NCI-H1092 treated with DMSO at 0.1 percent for 48 hours (cell line): ENCODE measurements at regions not wholly inside any gene's neighbourhood (a gene's known extent, or its start where the extent isn't known, plus 50 kb on each side); places are given as distances from the start of the nearest gene placed in this dataset.

Source experiments
- DNase-seq: peaks from one replicate; lab custom pipeline; 2025; lab: John Stamatoyannopoulos, UW

DNA sequence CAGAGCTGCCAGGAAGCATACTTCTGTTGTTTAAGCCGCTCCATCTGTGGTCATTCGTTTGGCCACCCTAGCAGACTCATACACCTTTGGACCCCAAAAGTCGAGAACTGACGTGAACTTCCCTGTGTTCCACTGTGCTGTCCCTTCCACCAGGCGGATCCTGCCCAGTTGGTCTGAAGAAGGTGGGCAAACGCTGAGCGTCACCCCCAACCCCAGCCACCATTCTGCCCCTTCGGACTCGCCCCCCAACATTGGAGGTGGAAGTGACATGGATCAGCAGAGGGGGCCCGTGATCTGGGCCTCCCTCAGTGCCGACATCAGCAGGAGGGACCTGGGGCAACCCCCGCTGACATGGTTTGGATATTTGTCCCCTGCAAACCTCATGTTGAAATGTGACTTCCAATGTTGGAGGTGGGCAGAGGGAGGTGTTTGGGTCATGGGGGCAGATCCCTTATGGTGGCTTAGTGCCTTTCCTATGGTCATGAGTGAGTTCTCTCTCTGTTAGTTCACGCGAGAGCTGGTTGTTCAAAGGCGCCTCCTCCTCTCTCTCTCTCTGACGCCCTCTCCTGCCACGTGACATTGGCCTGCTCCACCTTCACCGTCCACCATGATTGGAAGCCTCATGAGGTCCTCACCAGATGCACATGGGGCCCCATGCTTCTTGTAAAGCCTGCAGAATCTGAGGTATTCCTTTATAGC, 93.6 kb upstream of the ZNF507 start:
- DNase-seq: no peak

DNA sequence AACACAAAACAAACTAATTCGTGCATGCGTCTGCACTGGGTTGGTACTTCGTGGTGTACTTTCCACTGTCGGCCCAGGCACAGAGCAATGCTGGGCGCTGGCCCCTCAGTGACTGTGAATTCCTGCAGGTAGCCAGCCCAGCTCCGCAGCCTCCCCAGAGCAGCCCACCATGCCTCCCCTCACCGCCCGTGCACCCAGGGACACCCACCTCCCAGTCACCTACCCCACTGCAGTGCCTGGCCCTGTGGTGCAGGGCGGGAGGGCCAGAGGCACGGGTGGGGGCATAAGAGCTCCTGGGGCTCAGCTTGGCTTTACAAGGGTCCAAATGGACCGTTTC, 93.1 kb upstream of the ZNF507 start:
- DNase-seq: no peak

DNA sequence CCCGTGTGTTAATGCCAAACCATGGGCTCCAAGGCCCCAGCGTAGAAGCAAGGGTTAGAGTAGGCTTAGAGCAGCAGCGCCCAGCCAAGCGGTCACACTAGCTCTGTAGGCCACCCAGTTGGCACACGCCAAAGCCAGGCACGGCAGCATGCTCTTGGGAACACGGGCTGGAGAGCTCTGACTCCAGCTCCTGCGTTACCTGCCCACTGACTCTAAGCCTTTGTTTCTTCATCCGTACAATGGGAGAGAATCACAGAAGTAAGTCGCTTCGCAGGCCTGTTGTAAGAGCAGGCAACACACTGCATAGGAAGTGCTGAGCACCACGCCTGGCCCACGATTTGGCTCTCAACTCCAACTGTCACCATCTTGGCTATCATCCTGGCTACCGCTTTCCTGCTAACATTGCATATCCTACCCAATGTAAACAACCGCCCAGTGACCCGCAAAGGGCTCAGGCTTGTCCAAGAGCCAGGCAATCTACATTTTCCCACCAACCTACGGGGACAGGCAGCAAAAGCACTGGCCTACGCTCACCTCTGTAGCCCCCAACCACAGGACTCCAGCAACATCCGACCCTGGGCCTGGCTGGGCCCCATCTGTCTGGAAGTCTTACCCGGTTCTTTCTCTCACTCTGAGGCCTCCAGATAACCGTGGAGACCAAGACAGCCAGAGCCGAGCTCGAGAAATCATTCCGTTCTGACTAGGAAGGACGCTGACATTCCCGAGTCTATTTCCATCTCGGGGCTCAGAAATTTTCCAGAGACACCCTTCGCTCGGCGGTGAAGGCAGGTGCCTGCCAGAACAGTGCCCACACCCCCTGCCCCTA, 91.5 kb upstream of the ZNF507 start:
- DNase-seq: no peak

DNA sequence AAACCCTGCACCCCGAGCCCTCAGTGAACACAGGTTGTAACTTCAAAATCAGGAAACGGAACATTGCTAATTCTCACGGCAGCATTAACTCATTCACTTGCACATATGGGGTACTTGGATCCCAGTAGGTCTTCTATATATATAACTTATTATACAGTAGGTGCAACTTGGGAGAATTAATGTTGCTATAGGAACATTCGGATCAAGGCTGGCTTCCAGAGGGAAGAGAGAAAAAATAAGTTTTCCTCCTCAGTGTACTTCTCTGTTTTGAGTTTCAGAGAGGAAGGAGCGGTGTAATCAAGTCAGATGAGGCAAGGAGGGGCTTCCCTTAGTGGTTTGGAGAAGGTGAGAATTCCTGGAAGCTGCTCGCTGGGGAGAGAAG, 90.9 kb upstream of the ZNF507 start:
- DNase-seq: no peak

DNA sequence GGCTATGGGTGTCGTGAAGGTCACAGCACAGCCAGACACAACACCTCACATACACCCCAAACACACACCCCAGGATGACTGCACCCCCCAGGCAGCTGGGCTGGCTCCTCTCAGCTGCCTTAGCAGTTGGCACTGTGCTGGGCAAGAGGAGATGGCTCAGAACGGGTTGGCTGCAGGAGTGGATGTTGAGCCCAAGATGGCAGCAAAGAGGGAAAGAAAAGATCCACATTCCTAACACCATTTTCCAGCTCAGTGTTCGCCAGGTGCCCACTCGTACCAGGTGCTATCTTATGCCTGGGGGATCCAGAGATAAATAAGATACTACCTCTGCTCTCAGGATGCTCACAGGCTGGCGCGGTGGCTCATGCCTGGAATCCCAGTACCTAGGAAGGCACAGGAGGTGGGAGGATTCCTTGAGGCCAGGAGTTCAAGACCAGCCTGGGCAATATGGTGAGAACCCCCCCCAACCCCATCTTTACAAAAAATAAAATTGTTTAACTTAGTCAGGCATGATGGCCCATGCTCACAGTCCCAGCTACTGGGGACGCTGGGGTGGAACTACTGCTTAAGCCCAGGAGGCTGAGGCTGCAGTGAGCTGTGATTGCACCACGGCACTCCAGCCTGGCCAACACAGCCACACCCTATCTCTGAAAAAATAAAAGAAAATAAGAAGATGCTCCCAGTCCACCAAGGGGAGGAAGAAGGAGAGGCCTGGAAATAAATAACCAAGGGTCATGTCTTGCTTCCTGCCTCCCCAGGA, 89.7 kb upstream of the ZNF507 start:
- no peak for DNase-seq

DNA sequence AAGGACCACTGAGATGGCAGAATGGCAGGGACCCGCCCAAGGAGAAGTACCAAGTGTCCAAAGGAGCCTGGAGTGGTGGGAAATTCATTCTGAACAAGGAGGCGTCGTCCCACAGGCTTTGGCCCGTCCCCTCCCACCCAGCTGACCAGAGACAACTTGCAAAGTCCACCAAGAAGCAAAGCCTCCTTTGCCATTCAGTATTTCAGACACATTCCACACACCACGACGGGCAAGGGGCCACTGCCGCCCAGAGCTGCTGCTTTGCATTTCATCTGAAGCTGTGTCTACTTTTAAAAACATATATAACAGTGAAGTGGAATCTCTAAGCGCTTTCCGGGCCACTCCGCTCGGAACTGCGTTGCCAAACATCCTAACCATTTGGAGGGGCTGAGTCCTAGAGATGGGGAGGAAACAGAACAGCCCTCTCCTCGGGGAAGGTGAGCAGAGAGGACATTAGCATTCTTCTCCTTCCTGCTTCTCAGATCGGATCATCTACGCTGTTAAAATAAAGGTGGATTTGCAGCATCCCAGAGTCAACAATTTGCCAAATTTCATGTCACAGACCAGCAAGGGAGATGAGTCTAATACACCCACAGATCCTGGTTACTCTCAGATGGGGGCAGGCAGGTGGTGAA, 89.0 kb upstream of the ZNF507 start:
- no peak for DNase-seq

DNA sequence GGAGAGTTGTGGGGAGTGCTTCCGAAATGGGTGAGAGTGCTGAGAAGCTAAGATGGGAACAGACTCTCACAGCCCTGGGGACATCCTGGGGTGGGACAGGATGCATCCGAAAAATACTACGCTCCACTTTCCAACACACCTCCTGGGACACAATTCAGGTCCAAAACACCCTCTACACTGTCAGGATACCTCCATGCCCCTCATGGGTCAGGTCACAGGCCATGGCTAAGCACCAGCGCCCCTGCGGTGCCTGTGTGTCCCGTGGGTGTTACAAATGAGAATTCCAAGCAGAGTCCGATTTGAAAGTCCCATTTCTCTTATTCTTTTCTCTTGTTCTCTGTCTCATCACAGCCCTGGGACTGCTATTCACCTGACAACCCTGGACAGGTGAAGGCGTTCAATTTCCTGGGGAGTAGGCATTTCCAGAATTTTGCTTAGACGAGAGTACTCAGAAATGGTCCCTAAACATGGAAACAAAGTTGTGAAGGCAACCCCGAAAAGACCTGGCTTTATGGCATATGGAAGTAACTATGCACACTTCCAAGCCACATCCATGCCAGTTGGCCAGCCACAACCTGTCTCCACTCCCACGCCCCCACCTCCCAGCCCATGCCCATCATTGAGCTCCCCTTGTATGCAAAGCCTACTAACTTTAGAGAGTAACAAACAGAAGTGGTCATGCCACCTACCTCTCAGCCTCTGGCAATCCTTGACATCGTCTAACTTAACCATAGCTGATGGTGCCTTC, 87.9 kb upstream of the ZNF507 start:
- no peak for DNase-seq

DNA sequence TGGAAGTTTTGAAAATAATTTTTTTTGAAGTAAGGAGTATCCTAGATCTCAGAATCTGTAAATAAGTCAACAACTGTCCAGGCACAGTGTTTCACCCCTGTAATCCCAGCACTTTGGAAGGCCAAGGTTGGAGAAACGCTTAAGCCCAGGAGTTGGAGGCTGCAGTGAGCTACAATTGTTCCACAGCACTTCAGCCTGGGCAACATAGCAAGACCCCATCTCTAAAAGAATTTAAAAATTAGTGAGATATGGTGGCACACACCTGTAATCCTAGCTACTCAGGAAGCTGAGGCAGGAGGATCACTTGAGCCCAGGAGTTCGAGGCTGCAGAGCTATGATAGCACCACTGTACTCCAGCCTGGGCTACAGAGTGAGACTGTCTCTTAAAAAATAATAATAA, 87.2 kb upstream of the ZNF507 start:
- DNase-seq: no peak

DNA sequence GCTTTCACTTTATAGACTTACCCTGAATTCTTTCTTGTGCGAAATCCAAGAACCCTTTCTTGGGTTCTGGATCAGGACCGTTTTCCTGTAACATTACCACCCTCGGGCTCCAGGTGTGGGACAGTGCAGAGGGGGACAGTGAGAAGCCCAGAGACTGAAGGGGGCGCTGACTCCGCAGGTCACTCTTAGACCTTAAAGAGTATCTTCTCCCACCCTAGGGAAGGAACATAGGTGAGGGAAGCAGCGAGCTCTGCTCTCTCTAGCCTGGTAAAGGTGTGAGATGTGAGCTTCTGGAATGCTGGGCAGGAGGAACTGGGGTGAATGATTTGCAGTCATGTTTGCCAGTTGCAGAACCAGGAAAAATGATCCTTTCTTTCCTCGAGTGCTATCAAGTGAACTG, 80.8 kb upstream of the ZNF507 start:
- no peak for DNase-seq

DNA sequence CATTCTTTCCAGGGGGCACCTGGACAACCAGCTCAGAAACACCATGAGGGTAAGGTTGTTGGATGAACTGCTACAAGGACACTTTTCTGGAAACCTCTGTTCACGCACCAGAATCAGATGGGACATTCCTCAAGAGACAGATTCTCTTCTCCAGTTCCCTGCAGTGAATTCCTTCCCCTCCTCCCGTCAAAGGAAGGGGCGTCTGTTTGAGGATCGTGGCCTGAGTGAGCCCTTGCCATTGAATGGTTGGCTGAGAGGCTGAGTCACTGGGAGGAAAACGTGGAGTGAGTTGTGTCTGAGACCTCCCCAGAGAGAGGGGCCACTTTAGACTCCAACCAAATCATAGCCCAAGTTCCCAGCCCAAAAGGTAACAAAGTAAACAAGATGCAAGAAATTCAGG, 79.4 kb upstream of the ZNF507 start:
- DNase-seq: no peak

DNA sequence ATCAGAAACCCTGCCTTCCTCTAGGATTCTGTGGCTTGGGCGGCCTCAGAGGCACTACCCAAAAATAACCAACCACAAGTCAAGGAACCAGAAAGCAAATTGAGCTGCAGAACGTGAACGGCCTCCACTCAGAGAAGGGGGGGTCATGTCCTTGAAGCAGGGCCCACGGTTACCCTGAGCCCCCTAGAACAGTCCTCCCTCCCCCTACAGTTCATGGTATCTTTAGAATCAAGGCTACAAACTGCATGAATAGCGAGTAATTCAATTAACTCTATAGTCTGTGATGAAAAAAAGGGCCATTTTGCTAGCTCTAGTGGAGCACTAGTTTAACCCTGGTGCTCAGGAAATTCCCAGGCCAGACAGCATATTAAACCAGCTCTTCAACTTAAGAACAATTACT, 79.0 kb upstream of the ZNF507 start:
- DNase-seq: no peak

DNA sequence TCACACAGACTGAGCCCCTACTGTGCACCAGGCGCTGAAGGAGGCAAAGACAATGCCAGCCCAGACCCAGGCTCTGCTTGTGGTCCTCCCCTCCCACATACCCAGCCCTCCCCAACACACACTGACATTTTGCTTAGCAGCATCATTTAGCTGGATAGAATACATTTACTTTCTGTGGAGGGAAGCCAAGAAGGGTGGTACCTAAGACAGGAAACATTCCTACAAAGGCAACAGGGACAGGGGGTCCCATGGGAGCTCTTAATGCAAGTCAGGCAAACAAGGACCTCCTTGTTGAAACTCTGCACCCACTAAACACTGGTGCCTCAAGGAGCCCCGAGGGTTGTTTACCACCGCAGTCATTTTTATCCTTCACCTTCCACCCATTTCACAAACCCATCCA, 77.0 kb upstream of the ZNF507 start:
- no peak for DNase-seq

DNA sequence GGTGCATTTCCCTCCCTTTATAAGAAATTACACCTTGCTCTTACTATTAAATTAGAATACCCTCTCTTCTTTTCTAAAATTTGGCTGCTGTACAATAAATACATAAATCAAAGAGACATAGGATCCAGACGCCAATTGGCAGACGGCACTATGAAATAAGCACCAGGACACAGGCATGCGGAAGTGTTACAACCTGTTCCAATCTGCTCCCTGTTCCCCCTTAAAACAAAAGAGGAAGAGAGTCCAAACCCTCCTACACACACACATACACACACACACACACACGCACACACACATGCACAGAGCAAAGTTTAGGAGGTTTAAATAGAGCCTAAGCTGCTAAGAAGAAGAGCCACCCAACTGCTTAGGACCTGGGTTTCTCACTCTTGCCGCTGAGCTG, 75.6 kb upstream of the ZNF507 start:
- DNase-seq: no peak

DNA sequence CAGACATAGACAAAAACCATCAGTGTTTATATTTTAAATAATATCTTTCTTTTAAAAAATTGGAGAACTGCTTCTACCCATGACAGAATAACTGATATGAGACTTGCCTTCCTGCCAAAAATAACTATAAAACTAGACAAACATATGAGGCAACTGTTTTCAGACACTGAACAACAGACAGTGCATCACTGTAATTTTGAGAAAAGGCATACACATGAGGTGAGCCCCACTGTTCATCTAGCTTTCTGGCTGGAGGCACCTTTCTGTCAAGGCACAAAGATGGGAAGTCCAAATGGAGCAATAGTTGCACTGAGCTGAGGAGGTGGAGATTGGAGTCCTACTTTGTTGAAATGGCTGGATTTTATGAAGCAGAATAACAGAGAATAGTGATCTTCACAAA, 71.9 kb upstream of the ZNF507 start:
- DNase-seq: no peak

DNA sequence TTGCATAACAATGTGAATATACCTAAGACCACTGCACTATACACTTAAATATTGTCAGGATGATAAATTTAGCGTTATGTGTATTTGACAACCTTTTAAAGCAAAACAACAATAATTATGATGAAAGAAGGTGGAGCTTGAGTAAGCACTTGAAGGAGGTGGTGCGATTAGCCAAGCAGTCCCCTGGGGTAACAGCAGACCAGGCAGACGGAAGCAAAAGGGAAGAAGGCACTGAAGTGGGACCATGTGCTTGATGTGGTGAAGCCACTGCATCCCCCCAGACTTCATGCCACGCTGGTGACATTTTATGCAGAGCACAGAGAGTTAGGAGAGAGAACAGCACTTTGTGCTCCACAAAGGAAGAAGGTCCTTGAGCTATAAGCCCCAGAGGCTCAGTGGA, 58.3 kb upstream of the ZNF507 start:
- DNase-seq: no peak

DNA sequence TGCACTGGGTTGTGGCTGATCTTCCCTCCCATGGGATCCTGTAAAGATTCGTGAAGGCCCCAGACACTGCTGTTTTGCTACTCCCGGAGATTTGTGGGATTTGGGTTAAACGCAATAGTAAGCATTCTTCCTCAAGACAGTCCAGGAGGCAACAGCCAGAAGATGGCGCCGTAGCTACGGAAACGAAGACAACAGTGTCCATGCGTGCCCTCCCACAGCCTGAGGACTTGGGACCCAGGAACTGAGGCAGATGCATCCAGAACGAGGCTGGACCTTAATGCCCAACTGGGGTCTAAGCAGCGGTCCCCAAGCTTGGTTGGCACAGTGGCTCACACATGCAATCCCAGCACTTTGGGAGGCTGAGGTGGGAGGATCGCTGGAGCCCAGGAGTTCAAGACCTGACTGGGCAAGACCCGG, 57.6 kb upstream of the ZNF507 start:
- DNase-seq: no peak

DNA sequence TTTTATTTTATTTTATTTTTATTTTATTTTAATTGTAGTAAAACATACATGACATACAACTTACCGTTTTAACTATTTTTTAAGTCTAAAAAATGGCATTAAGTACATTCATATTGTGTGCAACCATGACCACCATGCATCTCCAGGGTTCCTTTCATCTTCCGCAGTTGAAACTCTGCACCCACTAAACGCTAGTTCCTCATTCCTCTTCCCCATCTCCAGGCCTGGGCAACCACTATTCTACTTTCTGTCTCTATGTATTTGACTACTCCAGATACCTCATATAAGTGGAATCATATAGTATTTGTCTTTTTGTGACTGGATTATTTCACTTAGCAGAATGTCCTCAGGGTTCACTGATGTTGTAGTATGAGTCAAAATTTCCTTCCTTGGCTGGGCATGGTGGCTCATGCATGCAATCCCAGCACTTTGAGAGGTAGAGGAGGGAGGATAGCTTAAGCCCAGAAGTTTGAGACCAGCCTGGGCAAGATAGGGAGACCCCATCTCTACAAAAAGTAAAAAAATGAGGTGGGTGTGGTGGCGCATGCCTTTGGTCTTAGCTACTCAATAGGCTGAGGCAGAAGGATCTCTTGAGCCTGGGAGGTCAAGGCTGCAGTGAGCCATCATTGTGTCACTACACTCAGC, 55.7 kb upstream of the ZNF507 start:
- no peak for DNase-seq

DNA sequence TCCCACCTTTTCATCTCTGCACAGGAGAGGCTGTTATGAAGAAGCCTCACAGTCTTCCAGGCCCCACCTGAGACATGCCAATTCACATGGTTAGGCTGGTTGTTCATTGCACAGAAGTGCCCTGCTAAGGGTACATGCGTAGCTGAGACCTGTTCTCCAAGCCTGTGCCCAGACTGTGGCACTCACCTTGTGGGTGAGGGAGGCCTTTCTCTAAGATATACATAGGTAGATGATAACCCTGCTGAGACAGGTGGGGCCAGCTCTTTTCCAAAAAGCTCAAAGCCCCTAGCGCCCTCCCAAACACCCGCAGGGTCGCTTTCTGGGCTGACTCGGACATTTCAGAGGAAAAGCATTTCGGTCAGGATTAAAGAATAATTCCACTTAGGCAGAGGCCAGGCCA, 53.5 kb upstream of the ZNF507 start:
- no peak for DNase-seq

DNA sequence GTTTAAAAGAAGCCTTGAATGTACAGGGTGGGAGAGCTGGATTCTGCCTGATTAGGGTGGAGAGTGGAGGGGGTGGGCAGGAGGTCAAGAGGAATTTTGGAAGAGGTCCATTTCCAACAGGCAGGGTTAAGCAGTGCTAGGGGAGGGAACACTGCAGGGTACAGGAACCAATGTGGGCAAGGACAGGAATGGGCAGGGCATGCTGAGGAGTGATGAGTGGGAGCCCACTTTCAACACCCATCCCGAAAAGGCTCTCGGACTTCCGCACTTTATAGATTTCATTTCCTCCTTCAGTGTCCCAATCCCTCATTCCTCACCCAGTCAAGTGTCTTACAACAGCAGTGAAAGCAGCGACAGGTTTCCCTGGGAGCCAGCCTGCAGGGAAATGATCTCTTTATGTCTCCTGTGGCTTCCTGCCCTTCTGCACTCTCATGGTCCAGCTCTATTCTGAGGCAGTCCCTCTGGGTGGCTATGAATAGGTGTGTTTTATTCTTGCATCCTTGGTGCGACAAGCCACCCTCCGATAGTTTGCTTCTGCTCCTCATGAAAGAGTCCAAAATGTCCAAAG, 50.5 kb upstream of the ZNF507 start:
- no peak for DNase-seq
